A673 (cell line): ENCODE measurements at regions not wholly inside any gene's neighbourhood (a gene's known extent, or its start where the extent isn't known, plus 50 kb on each side); places are given as distances from the start of the nearest gene placed in this dataset.

Experiments
- BruUV-seq: library from RNA; stranded (reverse); fragments of 400-500 nt; replicated peaks from 2 replicates; lab custom pipeline; 2021; lab: Mats Ljungman, UMichigan
- CTCF ChIA-PET: fragments of 300-600 bp; sonication (Branson Sonifier 250); formaldehyde crosslinking; loops from one replicate; lab custom pipeline; 2022; ENCODE audit warnings: antibody characterized with exemption; lab: Charles Lee
- POLR2A ChIA-PET: fragments of 300-600 bp; sonication (Branson Sonifier 250); formaldehyde crosslinking; loops from one replicate; lab custom pipeline; 2022; ENCODE audit warnings: antibody characterized with exemption; ENCODE audit not compliant: low non-redundant PET; lab: Charles Lee
- DNase-seq: peaks from one replicate; pipeline ENCODE4 v3.0.0-alpha.2; 2015; ENCODE audit warnings: low spot score
- H3K27ac ChIP-seq: fragments of 200-600 bp; sonication (generic); 2 replicates; pipeline ENCODE4 v1.5.1; 2016; ENCODE audit warnings: mixed run types, low read depth, mild to moderate bottlenecking, mixed read lengths, antibody characterized with exemption, low read length; ENCODE audit not compliant: poor library complexity, severe bottlenecking
- H3K27me3 ChIP-seq: fragments of 200-600 bp; sonication (generic); replicated peaks from 2 replicates; pipeline ENCODE4 v1.6.1; 2017; ENCODE audit warnings: mixed run types, low read depth, mild to moderate bottlenecking, mixed read lengths, antibody characterized with exemption, low read length; ENCODE audit not compliant: insufficient read depth, poor library complexity
- H3K36me3 ChIP-seq: fragments of 200-600 bp; sonication (generic); 2 replicates; pipeline ENCODE4 v1.6.1; 2016; ENCODE audit warnings: mixed run types, mild to moderate bottlenecking, mixed read lengths, antibody characterized with exemption, low read length; ENCODE audit not compliant: insufficient read depth, poor library complexity, severe bottlenecking
- H3K4me1 ChIP-seq: fragments of 200-600 bp; sonication (generic); 2 replicates; pipeline ENCODE4 v1.6.1; 2017; ENCODE audit warnings: mixed run types, mild to moderate bottlenecking, mixed read lengths, antibody characterized with exemption, low read length; ENCODE audit not compliant: insufficient read depth, poor library complexity, severe bottlenecking
- H3K4me3 ChIP-seq: fragments of 200-600 bp; sonication (generic); 2 replicates; pipeline ENCODE4 v1.5.1; 2016; ENCODE audit warnings: low read depth, mixed run types, mild to moderate bottlenecking, mixed read lengths, low read length; ENCODE audit not compliant: poor library complexity, severe bottlenecking
- H3K9me3 ChIP-seq: fragments of 200-600 bp; sonication (generic); 2 replicates; pipeline ENCODE4 v1.6.1; 2016; ENCODE audit warnings: mixed run types, low read depth, mild to moderate bottlenecking, mixed read lengths, antibody characterized with exemption, low read length; ENCODE audit not compliant: poor library complexity, severe bottlenecking
- EZH2 ChIP-seq: fragments of 200-600 bp; sonication (generic); IDR thresholded peaks from 2 replicates; pipeline ENCODE4 v1.6.1; 2017; ENCODE audit warnings: borderline replicate concordance, low read depth, mild to moderate bottlenecking, mixed read lengths, antibody characterized with exemption, low read length; ENCODE audit not compliant: poor library complexity, severe bottlenecking
- intact Hi-C: fragments of 100-400 bp; cut with micrococcal nuclease; formaldehyde crosslinking; loops from one replicate; pipeline ENCODE4 v1.10.0; 2022; ENCODE audit not compliant: unreplicated experiment
- TF ChIP-seq, protein P1 (sequence below): fragments of 300-800, 200-600 bp; sonication (generic); conservative IDR thresholded peaks from 2 replicates; pipeline ENCODE4 v1.5.1; 2017; ENCODE audit warnings: low read depth, mild to moderate bottlenecking, antibody characterized with exemption, low read length, moderate library complexity, mixed read lengths

DNA sequence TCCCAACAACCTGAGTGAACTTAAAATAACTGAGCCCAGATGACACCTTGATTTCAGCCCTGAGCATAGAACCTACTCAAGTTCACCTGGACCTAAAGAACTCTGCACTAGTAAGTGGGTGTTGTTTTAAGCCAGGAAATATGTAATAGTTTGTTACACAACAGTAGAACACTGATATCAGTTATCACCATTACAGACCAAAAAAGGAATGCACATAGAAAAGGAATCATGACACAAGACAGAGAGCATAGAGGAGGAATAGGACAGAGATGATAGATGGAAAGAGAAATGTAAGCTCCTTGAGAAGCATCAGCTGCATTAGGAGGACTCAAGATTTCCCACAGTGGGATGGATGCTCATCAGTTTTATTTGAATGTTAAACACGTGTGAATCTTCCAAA, 1096.9 kb upstream of the SEMA6A start:
- POLR2A ChIA-PET = no interaction called here
- CTCF ChIA-PET = no interaction called here

DNA sequence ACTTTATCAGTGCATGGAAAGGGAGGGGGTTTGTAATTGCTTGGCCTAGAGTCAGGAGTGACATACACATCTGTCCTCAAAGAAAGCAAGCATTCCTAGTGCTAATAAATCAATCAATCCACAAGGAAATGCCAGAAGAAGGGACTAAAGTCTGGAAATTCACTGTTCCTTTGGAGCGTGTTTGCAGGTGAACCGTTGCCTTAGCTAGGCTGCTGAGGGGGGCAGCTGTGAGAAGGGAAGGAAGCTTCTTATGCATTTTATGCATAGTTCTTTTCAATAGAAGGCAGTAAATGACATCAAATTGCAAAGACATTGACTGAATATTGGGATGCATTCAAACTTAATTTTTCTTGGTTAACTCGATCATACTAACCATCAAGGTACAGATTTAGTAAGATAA, 1092.5 kb upstream of the SEMA6A start:
- Histone ChIP-seq H3K27ac (no peak overlapping the region), H3K4me1 (no peaks in the 10 kb centered on the region), H3K36me3 (no peaks in the 10 kb centered on the region), H3K27me3 (no peaks in the 10 kb centered on the region), H3K9me3 (peaks cover 5% of the 10 kb centered on the region), H3K4me3 (no peak overlapping the region)
- no TSS peak for BruUV-seq
- no peak for DNase-seq
- intact Hi-C loops = no loop called here
- TF ChIP-seq, protein P1, sequence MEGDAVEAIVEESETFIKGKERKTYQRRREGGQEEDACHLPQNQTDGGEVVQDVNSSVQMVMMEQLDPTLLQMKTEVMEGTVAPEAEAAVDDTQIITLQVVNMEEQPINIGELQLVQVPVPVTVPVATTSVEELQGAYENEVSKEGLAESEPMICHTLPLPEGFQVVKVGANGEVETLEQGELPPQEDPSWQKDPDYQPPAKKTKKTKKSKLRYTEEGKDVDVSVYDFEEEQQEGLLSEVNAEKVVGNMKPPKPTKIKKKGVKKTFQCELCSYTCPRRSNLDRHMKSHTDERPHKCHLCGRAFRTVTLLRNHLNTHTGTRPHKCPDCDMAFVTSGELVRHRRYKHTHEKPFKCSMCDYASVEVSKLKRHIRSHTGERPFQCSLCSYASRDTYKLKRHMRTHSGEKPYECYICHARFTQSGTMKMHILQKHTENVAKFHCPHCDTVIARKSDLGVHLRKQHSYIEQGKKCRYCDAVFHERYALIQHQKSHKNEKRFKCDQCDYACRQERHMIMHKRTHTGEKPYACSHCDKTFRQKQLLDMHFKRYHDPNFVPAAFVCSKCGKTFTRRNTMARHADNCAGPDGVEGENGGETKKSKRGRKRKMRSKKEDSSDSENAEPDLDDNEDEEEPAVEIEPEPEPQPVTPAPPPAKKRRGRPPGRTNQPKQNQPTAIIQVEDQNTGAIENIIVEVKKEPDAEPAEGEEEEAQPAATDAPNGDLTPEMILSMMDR = no peak
- TF ChIP-seq EZH2 = no peak
- ChIA-PET CTCF (no interaction called here), POLR2A (no interaction called here)

More for the DNA sequence above, 1096.9 kb upstream of the SEMA6A start:
- H3K4me1 ChIP-seq = no peaks in the 10 kb centered on the region
- H3K27ac ChIP-seq = no peak overlapping the region
- no peaks in the 10 kb centered on the region for H3K27me3 ChIP-seq
- BruUV-seq = no TSS peak
- no peak overlapping the region for H3K4me3 ChIP-seq
- no peaks in the 10 kb centered on the region for H3K36me3 ChIP-seq
- intact Hi-C loops = no loop called here
- no peak for TF ChIP-seq EZH2
- TF ChIP-seq, protein P1 = no peak
- no peak for DNase-seq
- H3K9me3 ChIP-seq = no peaks in the 10 kb centered on the region

DNA sequence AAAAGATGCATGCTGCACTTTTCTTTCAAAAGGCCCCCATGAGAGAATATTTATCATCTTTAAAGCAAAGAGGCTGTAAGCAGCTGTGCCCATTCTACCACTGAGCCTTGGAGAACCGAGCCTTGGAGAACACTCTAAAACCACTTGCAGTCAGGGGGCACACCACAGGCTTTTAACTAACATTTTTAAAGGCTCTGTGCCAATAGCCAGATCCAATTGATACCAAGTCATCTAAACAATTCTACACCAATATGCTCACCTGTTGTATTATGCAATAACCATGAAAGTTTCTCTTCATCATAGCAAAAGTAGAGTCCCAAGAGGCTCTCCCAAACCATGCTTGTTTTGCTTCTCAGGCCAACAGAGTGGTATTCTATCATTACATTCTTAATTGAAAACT, 1090.5 kb upstream of the SEMA6A start:
- no TSS peak for BruUV-seq
- DNase-seq = no peak
- no peak overlapping the region for H3K4me3 ChIP-seq
- no peak overlapping the region for H3K27ac ChIP-seq
- TF ChIP-seq, protein P1 = no peak
- TF ChIP-seq EZH2 = no peak
- H3K4me1 ChIP-seq = no peaks in the 10 kb centered on the region
- ChIA-PET POLR2A (no interaction called here), CTCF (no interaction called here)
- H3K36me3 ChIP-seq = no peaks in the 10 kb centered on the region
- no peaks in the 10 kb centered on the region for H3K27me3 ChIP-seq
- intact Hi-C loops = no loop called here
- H3K9me3 ChIP-seq = peaks cover 5% of the 10 kb centered on the region
